Ishikawa (cell line): ENCODE measurements at regions not wholly inside any gene's neighbourhood (a gene's known extent, or its start where the extent isn't known, plus 50 kb on each side); places are given as distances from the start of the nearest gene placed in this dataset.

Experiments used
- CEBPB ChIP-seq: IDR thresholded peaks from 2 replicates; pipeline ENCODE4 v1.6.1; 2012
- CREB1 ChIP-seq: IDR thresholded peaks from 2 replicates; pipeline ENCODE4 v1.6.1; 2012; ENCODE audit warnings: low read depth
- EGR1 ChIP-seq: IDR thresholded peaks from 2 replicates; pipeline ENCODE4 v1.6.1; 2012
- EP300 ChIP-seq: IDR thresholded peaks from 2 replicates; pipeline ENCODE4 v1.6.1; 2012; ENCODE audit warnings: borderline replicate concordance
- FOXM1 ChIP-seq: IDR thresholded peaks from 2 replicates; pipeline ENCODE4 v1.6.1; 2012; ENCODE audit warnings: low read depth, borderline replicate concordance
- MAX ChIP-seq: IDR thresholded peaks from 2 replicates; pipeline ENCODE4 v1.6.1; 2012
- NFIC ChIP-seq: IDR thresholded peaks from 2 replicates; pipeline ENCODE4 v1.6.1; 2012
- RAD21 ChIP-seq: IDR thresholded peaks from 2 replicates; pipeline ENCODE4 v1.6.1; 2012; ENCODE audit warnings: low read depth
- REST ChIP-seq: IDR thresholded peaks from 2 replicates; pipeline ENCODE4 v1.6.1; 2012; ENCODE audit warnings: low read depth, mild to moderate bottlenecking
- TAF1 ChIP-seq: IDR thresholded peaks from 2 replicates; pipeline ENCODE4 v1.6.1; 2012; ENCODE audit warnings: low read depth, mild to moderate bottlenecking
- TCF12 ChIP-seq: IDR thresholded peaks from 2 replicates; pipeline ENCODE4 v1.6.1; 2012; ENCODE audit warnings: low read depth
- TEAD4 ChIP-seq: IDR thresholded peaks from 2 replicates; pipeline ENCODE4 v1.6.1; 2012
- USF1 ChIP-seq: IDR thresholded peaks from 2 replicates; pipeline ENCODE4 v1.6.1; 2012
- YY1 ChIP-seq: IDR thresholded peaks from 2 replicates; pipeline ENCODE4 v1.6.1; 2012; ENCODE audit warnings: low read depth
- ZBTB7A ChIP-seq: IDR thresholded peaks from 2 replicates; pipeline ENCODE4 v1.6.1; 2012; ENCODE audit warnings: low read depth

GRCh38 chr2:39584283-39584965 lies 81.3 kb upstream of the TMEM178A start:
- TF ChIP-seq CEBPB (no peak), EP300 (no peak), REST (no peak)

GRCh38 chr2:39587168-39587567 lies 78.5 kb upstream of the TMEM178A start:
- TF ChIP-seq NFIC = no peak
- TF ChIP-seq CREB1 = no peak
- no peak for TF ChIP-seq RAD21
- TF ChIP-seq TCF12 = no peak
- TF ChIP-seq REST = no peak
- no peak for TF ChIP-seq FOXM1
- TF ChIP-seq ZBTB7A = no peak
- no peak for TF ChIP-seq TEAD4
- TF ChIP-seq USF1 = no peak
- no peak for TF ChIP-seq YY1
- no peak for TF ChIP-seq CEBPB
- no peak for TF ChIP-seq EP300
- TF ChIP-seq TAF1 = no peak
- TF ChIP-seq EGR1 = no peak
- no peak for TF ChIP-seq MAX

GRCh38 chr2:39587641-39588040 lies 78.1 kb upstream of the TMEM178A start:
- TF ChIP-seq CEBPB = no peak
- TF ChIP-seq EP300 = no peak
- TF ChIP-seq TCF12 = no peak
- TF ChIP-seq YY1 = no peak
- no peak for TF ChIP-seq REST
- no peak for TF ChIP-seq EGR1
- TF ChIP-seq TEAD4 = no peak
- TF ChIP-seq ZBTB7A = no peak
- TF ChIP-seq TAF1 = no peak
- TF ChIP-seq FOXM1 = no peak
- TF ChIP-seq MAX = no peak
- TF ChIP-seq USF1 = no peak
- TF ChIP-seq NFIC = no peak
- no peak for TF ChIP-seq CREB1
- no peak for TF ChIP-seq RAD21

GRCh38 chr2:39593439-39594393 lies 72.0 kb upstream of the TMEM178A start:
- TF ChIP-seq RAD21 = peak; percentile 89
- no peak for TF ChIP-seq TCF12
- TF ChIP-seq TEAD4 = 0 out of 2 replicates have a peak, but pooled peaks have one; percentile 8
- 0 out of 2 replicates have a peak, but pooled peaks have one; percentile 19 for TF ChIP-seq NFIC
